Coronary artery (tissue), 2 donors: ENCODE measurements at regions not wholly inside any gene's neighbourhood (a gene's known extent, or its start where the extent isn't known, plus 50 kb on each side); places are given as distances from the start of the nearest gene placed in this dataset.

Source experiments
- DNase-seq: peaks from one replicate; pipeline ENCODE4 v3.0.0-alpha.2; 2017; ENCODE audit warnings: low spot score
- H3K27ac ChIP-seq, 2 donors: fragments of 200-600 bp; sonication (generic); one replicate each; pipeline ENCODE4 v1.5.1; 2016 to 2019
- H3K4me3 ChIP-seq: fragments of 200-600 bp; sonication (generic); 2 replicates; pipeline ENCODE4 v1.5.1; 2016; ENCODE audit warnings: mild to moderate bottlenecking, moderate library complexity
- CTCF ChIP-seq: fragments of 200-600 bp; sonication (generic); IDR thresholded peaks from one replicate; pipeline ENCODE4 v1.5.1; 2019; ENCODE audit warnings: antibody characterized with exemption

DNA sequence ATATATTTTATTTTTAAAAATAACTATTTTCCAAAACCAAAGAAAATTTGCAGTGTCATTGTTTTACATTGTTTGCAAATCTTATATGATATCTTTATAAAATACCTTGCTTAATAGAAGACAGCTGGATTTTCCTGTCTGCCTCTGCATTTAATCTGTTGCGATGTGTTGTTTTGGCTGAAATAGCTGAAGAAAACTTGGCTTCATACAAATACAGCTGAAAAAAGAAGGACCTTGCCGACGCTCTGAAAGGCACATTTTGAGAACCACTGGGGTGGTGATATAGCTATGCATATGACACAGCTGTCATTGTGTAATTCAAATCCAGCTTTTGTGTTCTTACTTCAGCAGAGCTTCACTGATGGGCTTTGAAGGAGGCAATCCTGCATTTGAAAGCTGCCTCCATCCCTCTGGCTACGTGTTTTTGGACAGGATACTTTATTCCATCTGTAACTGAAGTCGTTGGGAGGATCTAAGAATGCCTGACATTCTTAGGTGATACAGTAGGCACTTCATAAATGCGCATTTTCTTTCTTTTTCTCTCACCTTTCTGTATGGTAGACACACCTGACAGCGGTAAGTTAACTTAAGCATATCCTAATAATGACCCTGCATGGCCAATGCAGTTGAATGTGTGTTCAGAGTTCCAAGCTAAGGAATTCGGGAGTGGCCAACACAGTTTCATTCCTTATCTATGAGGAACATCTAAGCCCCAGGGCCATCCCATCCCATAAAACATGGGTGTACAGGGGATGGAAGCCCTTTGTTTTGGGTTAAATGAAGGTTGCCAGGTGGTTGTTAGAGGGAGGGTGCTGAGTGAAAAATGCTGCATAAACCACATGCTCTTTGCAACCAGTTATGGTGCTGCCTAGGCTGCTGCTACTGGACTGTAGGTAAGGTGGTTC is 213.0 kb downstream of the TFAP2A start:
- DNase-seq = no peak
- H3K27ac ChIP-seq = no peak overlapping the region
- no peak overlapping the region for H3K4me3 ChIP-seq
- no peak for TF ChIP-seq CTCF

- no peak for DNase-seq
- Histone ChIP-seq H3K4me3 (no peak overlapping the region), H3K27ac (no peak overlapping the region)
- no peak for TF ChIP-seq CTCF
Measured at GRCh38 chr6:10196090-10196489, 218.8 kb downstream of the TFAP2A start.

DNA sequence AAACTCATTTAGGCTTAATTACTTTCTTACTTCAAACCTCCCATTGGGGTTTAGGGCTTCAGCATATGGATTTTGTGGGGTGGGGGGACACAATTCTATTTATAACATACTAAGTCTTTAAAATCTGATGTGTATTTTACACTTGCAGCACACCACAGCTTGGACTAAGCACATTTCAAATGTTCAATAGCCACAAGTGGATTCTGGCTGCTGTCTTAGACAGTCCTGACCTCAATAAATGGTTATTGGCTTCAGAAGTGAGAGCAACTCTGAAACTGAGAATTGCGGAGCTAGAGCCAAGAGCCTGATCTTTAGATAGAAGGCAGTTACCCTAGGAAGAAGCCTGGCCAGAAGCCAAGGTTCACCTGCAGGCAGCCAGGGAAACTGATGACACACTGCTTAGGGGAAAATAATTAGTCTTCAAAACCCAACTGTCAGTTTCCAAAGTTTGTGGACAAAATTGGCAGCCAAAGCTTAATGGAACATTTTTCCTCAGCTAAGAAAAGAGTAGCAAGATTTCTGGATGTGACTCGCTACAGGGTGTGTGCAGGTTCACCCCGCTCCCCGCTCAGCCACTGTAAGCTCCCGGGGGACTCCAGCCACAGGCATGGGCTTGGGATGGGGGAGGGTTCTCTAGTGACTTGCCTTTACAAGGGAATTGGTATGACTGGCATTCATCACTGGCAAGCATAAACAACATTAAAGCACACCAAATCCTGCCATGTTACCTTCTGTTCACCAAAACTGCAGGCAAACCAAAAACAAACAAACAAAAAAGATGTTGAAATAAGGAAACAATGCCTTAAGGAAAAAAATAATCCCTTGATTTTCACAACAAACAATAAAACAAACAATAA is 219.8 kb downstream of the TFAP2A start:
- no peak for DNase-seq
- no peak for TF ChIP-seq CTCF
- H3K4me3 ChIP-seq = no peak overlapping the region
- no peak overlapping the region for H3K27ac ChIP-seq

DNA sequence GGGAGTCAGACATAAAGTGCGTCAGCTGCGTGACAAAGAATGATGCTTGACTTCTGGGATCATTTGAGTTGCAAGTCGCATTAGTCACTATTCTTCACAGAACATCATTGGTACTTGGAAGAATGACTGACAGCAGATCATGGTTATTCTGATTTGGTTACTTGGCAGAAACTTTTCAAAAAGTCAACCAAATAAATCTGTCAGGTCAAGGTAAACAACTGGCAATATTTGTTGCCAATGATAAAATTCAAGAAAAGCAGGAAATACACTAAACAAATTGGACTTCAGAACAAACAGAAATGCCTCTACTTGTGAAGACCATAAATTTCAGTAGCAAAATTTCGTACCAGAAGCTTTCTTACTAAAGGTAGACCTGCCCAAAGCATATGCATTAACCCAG is 221.6 kb downstream of the TFAP2A start:
- Histone ChIP-seq H3K4me3 (no peak overlapping the region), H3K27ac (no peak overlapping the region)
- DNase-seq = no peak
- TF ChIP-seq CTCF = no peak

DNA sequence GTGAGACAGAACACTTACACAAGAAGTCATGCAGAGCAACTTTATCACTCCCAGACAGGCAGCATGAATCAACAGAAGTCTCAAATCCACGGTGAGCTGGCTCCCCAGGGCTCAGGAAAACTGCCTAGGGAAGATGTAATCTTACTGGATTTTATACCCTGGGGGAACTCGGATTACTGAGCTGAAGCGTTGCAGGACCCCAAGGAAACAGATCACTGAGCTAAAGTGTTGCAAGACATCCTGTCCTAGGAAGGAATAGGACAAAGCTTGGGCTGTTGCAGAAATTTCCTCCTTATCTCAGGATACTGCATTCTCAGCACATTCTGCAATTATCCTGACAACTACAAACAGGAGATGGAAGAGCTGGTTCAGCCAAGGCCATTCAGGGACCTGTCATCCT is 224.8 kb downstream of the TFAP2A start:
- Histone ChIP-seq H3K27ac (no peak overlapping the region), H3K4me3 (no peak overlapping the region)
- no peak for DNase-seq
- no peak for TF ChIP-seq CTCF

DNA sequence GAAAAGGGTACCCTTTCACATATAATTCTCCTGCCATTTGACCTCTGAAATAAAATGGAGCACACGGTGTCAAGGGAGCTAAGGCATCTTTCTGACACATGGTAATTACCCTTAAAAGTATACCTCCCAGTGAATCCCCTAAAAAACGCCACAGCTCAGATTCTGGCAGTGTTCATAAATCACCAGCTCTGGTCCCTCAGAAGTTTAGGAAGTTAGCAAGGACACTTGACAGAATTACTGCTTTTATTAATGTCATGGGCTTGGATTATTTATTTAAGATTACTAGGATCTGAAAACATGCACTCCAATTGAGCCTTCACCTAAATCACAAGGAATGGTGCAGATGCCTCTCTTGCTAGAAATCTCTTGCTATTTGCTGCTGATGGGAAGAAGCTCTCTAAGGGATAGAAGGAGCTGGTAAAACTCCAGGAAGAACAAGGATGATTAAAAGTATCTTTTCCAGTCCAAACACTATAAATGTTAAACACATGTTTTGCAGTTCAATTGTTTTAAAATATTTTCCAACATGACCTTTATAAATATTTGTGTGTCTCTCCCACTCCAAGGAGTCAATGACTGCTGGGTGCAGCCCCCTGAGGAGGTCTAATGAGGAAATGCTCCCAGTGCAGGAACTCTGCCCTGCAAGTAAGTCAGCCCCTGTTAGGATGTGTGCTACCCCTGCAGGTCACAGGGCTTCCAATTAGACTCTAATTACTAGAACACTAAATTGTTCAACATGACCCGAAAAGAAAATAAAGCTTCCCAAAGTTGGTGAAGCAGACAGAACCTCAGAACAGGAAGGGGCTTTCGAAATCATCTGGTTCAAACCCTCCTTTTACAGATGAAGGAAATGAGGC is 230.3 kb downstream of the TFAP2A start:
- no peak overlapping the region for H3K27ac ChIP-seq
- H3K4me3 ChIP-seq = no peak overlapping the region
- TF ChIP-seq CTCF = no peak
- DNase-seq = no peak
